Fibroblast of villous mesenchyme (primary cell): ENCODE measurements at regions not wholly inside any gene's neighbourhood (a gene's known extent, or its start where the extent isn't known, plus 50 kb on each side); places are given as distances from the start of the nearest gene placed in this dataset.

Source experiments
- DNase-seq: peaks from one replicate; pipeline ENCODE4 v3.0.0-alpha.2; 2010; ENCODE audit warnings: low read depth
- H3K4me3 ChIP-seq: 2 replicates; pipeline ENCODE4 v1.5.1; 2011; ENCODE audit warnings: low read depth, mild to moderate bottlenecking, low read length
- TF ChIP-seq, protein P1 (sequence below): IDR thresholded peaks from 2 replicates; pipeline ENCODE4 v1.5.1; 2012; ENCODE audit warnings: low read depth, mild to moderate bottlenecking, low read length; ENCODE audit not compliant: insufficient read depth

DNA sequence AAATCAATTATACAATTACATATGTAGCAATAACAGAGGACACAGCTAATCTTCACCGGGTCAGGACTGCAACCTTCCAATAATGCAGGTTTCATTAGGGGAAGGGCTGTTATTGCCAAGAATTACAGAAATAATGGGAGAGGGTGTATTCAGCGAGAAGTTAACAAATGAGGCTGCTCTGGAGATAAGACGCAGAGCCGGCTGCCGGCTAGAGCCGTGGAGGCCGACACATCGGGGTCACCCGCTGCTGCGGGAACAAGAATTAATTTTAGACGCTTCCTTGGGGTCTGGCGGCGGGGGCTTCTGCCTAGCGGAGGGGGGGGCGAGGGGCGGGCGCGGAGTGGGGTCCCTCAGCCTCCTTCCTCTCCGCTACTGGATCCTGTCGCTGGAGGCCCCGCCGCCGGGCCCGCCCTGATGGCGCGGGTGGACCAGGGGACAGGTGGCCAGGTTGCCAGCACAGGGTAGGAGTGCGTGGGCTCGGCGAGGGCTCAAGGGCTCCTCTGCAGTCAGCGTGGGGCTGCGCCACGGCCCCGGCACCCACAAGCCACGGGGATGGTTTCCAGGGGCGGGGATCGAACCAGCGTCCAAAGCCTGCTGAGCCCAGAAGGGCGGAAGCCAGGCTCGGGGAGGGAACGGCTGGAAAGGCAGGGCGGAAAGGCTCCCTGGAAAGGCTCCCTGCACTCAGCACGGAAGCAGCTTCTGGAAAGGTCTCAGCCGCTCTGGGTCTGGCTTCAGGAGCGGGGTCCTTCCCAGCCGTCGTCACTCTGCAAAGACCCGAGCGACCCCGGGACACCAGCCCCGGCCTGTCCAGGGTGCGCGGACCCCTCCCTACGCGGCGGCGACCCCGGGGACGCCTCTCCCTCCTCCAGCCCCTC is 113.8 kb upstream of the NKX1-1 start:
- DNase-seq = no peak
- TF ChIP-seq, protein P1, sequence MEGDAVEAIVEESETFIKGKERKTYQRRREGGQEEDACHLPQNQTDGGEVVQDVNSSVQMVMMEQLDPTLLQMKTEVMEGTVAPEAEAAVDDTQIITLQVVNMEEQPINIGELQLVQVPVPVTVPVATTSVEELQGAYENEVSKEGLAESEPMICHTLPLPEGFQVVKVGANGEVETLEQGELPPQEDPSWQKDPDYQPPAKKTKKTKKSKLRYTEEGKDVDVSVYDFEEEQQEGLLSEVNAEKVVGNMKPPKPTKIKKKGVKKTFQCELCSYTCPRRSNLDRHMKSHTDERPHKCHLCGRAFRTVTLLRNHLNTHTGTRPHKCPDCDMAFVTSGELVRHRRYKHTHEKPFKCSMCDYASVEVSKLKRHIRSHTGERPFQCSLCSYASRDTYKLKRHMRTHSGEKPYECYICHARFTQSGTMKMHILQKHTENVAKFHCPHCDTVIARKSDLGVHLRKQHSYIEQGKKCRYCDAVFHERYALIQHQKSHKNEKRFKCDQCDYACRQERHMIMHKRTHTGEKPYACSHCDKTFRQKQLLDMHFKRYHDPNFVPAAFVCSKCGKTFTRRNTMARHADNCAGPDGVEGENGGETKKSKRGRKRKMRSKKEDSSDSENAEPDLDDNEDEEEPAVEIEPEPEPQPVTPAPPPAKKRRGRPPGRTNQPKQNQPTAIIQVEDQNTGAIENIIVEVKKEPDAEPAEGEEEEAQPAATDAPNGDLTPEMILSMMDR = no peak
- no peak overlapping the region for H3K4me3 ChIP-seq

DNA sequence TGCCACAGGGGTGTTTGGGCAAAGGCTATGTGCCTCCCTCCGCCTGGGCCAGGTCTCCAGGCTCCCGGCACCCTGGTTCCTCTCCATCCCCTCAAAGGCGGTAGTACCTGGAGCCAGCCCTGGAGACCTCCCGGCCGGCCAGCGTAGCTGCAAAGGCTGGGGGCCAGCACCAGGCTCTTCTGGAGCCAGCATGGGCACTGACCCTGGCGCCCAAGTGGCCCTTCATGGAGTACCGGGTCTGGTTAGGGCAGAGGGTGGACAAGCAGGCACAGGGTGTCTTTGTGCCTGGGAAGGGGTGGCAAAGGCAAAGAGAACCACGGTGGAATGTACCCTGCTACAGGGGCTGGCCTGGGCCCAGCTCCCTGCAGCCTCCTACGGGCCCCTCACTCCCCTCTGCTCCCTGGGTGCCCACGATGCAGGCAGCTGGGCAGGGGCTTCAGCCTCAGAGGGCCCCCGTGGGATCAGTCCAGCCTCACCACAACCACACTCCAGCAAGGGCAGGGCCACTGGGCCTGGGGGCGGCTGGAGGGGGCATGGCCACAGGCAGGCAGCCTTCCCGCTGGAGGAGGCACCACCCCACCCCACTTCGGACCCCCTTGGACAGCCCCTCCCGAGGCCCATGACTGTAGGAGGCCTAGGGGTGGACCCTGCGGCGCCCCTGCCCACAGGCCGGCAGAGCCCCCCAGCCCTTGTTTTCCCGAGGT is 112.9 kb upstream of the NKX1-1 start:
- no peak for DNase-seq
- TF ChIP-seq, protein P1 = no peak
- no peak overlapping the region for H3K4me3 ChIP-seq

DNA sequence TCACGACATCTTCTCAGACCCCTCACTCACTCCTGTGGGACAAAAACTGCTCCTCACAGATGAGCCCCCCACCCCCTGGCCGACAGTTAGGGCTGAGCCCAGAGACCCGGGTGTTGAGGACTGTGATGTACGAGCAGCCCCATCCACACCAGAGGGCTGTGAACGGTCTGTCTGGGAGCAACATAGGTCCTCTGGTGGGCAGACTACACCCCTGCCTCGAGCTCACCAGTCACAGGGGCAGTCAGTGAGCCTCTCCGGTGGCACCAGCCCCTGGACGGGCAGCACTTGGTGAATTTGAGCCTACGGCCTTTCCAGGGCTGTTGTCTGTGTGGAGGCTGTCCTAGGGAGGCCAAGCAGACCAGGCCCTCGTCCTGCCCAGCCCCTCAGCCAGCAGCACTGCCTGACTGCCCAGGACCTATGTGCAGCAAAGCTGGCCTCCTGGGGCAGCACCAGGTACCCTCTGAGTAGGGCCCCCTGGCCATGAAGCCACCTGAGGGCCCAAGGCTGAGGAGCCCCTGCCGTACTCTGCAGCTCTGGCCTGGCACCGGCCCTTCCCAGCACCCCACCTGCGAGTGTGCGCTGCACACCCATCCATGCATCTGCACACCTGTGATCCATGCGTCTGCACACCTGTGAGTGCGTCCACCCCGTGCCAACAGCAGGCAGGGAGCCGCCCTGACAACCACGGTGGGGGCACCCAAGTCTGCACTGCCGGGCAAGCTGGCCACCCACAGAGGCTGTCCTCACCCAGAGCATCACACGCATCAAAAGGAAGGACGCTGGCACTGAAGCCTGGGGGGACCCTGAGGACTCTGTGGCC is 111.6 kb upstream of the NKX1-1 start:
- TF ChIP-seq, protein P1 = no peak
- H3K4me3 ChIP-seq = no peak overlapping the region
- no peak for DNase-seq

DNA sequence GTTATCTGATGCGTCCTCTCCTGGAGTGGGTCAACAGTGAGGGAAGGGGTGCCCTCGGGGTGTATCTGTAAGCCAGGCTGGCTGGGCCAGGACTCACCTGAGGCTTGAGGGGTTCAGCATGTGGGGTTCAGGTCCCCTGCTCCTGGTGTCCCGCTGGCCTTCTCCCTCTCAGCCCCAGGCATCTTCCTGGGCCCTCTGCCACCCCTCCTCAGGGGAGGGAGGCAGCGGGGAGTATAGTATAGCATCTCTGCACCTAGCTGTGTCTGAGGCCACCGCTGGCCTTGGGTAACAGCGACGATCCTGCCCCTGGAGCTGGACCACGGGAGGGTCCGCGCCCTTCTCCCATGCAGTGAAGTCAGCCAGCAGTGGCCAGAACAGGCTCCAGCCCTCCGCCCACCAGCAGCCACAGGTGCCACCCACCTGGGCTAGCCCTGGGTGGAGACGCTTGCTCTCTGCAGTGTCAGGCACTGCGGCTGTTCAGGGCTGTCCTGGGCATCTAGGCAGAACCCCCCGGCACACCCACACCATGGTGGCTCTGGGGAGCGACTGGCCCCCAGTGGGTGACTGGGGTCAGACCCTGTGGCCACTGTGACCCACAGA is 110.7 kb upstream of the NKX1-1 start:
- DNase-seq = no peak
- TF ChIP-seq, protein P1 = no peak
- H3K4me3 ChIP-seq = no peak overlapping the region

DNA sequence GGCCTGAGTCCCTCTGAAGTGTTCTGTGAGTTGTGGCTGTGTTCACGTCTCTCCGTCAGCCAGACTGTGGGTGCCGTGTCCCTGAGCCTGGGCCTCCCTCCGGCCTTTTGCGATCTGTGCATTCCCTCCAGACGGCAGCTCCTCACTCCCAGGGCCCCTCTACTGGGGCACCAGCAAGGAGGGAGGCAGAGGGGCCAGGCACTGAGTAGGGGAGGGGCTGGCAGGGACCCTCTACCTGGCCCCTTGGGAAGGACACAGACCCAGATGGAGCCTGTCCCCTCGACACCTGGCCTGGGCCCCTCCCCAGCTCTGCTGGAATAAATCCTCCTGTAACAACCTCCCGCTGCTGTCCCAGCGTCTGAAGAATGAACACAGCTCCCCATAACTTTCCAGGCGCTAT is 110.0 kb upstream of the NKX1-1 start:
- H3K4me3 ChIP-seq = no peak overlapping the region
- TF ChIP-seq, protein P1 = no peak
- DNase-seq = no peak

DNA sequence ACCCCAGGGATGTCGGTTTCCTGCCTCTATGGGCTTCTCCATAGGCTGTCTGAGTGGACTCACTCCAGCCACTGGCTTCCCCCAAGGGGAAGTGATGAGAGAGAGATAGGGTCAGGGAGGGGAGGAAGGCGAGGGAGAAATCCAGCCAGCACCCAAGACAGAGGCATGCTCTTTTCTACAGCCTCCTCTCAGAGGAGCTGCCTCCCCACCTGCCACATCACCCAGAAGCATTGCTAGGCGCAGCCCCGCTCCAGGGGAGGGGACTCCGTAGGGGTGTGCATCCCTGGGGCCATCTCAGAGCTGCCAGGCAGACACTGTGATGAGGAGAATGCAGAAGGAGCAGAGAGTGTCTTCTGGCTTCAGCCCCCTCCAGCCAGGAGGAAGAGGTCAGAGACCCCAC is 109.5 kb upstream of the NKX1-1 start:
- H3K4me3 ChIP-seq = no peak overlapping the region
- DNase-seq = no peak
- TF ChIP-seq, protein P1 = no peak
